ENCODE measurements at regions not wholly inside any gene's neighbourhood (a gene's known extent, or its start where the extent isn't known, plus 50 kb on each side); places are given as distances from the start of the nearest gene placed in this dataset.
"Not testable (repeated sequence)": the region's sequence is repeated elsewhere in the genome, so short reads cannot be mapped to it uniquely, and the experiment has no call there.

DNA sequence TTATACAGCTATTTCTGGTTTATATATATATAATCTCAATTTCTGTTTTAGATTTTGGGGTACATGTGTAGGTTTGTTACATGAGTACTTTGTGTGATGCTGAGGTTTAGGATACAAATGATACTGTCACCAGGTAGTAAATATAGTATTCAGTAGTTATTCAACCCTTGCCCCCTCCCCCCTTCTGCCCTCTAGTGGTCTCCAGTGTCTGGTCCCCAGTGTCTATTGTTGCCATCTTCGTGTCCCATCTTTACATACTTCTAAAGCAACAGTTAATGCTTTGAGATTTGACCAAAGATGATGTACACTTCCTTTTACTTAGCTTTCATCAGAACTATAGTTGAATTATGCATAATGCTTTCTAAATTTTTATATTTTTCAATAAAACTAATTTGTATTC is 1623.4 kb upstream of the PRR20A start:
- DNase-seq, result no peak

DNA sequence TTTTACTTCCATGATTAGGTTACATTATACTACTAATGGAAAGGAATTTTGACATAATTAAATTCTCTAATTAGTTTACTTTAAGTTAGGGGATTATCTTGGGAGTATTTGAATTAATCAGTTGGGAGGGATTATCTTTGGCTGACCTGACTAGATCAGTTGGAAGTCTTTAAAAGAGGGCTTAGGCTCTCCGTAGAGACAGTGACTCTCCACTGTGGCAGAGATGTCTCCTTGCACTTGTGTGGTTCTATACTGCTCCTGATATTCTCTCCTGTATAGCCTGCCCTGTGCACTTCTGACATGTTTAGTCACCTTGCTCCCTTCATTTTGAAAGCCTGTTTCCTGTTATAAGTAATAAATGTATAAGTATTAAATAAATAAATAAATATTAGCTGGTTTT is 1612.3 kb upstream of the PRR20A start:
- no peak for DNase-seq

- no peak for DNase-seq
These were observed 1606.4 kb upstream of the PRR20A start for GRCh38 chr13:55534306-55534705.

- no peak for DNase-seq
These were observed 1602.3 kb upstream of the PRR20A start for GRCh38 chr13:55538424-55538823.

DNA sequence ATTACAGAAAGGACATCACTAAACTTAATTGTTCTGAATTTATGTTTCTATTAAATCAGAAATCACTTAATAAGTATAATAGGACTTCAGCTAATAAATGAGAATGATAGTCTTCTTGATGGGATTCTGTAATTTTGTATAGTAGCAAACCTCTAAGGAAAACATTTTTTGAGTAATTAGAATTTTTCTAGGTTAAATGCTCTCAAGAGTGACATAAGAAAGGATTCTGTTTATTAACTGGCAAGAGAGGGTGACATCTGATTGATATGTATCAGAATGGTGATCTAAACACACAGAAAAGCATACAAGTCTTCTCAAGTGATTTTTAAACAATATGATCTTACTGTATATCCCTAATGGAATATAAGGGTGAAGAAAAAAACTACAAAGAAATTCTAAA is 1597.7 kb upstream of the PRR20A start:
- DNase-seq, result no peak

DNA sequence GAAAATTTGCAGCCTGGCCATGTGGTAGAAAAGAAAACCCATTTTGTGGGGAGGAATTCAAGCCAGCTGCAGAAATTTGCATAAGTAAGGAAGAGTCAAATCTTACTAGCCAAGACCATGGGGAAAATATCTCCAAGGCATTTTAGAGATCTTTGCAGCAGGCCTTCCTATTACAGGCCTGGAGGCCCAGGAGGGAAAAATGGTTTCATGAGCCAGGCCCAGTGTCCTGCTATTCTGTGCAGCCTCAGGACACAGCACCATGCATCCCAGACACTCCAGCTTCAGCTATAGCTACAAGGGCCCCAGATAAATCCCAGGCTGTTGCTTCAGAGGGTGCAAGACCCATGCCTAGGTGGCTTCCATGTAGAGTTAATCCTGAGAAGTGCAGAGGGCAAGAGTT is 1590.1 kb upstream of the PRR20A start:
- no peak for DNase-seq

GRCh38 chr13:55553701-55554100 is 1587.0 kb upstream of the PRR20A start:
- peak; percentile 92 for DNase-seq

GRCh38 chr13:55554741-55555140 is 1586.0 kb upstream of the PRR20A start:
- DNase-seq, result no peak

- no peak for DNase-seq
These were observed 1580.4 kb upstream of the PRR20A start for GRCh38 chr13:55560331-55560730.

- no peak for DNase-seq
These were observed 1577.5 kb upstream of the PRR20A start for GRCh38 chr13:55563267-55563666.

DNA sequence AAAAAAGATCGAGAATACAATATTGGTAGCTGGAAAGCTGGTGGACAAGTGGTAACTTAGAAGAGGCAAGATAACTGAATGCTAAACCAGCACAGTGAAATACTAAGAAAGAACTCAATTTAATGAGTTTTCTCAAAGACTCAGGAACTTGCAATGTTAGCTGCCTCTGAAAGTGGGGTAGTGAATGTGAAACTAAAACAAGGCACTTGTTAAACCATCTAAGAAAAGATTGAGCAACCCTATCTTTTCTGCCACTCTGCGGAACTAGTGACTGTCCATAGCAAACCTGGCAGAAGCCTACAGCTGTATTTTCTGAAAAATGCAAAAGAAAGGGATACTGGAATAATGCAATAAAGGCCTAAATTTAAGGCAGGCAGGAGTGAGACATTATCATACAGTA is 1574.4 kb upstream of the PRR20A start:
- no peak for DNase-seq

DNA sequence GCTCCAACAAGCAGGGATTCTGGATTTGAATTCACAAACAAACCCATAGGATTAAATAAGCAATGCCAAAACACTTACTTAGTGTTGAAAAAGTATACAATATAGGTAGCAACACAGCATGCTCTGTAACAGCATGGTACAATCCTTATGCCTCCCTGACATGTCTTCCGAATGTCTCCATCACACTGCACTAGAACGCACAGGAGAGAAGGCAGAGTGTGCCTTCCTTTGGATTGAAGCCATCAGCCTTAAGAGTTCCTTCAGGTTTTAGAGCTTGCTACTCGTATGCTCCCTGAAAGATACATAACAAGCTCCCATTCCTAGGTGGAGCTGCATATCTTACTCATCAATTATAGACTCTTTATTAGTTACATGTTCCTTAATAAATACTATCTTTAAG is 1573.9 kb upstream of the PRR20A start:
- DNase-seq, result no peak

DNA sequence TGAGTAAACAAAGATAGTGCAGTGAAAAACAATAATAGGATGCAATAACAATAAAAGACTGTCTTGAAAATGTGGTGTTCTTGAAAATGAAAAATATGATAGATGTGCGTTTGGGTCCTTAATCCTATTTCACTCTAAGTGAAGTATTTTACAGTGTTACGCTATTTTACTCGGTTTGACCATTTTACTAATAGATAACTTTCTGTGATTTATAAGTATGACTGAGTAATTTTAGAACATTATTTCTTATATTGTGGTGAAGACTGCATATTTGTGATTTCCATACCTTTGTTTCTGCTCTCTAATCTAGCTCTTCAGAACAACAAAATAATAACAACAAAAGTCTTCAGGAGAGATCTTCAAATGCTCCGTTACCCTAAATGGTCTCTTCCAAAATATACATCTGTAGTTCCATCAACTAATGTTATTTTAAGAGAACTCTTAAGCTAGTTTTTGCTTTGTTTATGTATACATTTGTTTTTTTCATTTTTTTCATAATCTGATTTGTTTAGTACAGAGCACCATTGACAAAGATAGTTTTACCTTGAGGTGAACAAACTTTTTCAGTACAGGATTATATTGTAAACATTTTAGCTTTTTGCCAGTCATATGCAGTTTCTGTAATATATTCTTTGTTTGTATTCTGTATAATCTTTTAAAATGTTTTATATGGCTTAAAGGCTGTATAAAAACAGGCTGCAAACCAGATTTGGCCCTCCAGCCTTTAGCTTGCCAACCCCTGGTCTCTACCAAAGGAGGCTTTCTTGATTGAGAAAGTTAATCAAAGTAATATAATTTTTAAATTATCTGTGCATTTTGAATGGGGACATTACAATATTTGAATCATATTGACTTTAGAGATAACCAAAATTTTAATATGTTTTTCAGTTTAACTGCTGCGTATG is 1572.7 kb upstream of the PRR20A start:
- DNase-seq, result no peak

DNA sequence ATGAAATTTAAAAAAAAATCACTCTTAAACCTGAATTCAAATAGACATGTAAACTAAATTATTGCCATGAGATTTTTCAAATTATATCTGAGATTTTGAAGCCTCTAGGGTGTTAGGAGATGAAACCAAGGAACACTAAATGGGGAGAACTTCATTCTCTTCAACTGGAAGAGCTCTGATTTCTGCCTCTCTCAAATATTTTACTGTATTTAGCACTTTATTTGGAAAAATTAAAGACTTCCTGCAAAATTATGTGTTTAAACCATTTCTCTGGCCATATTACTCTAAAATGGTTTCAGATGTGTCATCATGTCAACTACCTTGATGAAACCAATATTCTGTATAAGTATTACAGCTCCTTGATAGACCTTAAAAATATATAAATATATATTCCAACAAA is 1571.6 kb upstream of the PRR20A start:
- no peak for DNase-seq

- DNase-seq, result no peak
These were observed 1571.2 kb upstream of the PRR20A start for GRCh38 chr13:55569514-55569913.

DNA sequence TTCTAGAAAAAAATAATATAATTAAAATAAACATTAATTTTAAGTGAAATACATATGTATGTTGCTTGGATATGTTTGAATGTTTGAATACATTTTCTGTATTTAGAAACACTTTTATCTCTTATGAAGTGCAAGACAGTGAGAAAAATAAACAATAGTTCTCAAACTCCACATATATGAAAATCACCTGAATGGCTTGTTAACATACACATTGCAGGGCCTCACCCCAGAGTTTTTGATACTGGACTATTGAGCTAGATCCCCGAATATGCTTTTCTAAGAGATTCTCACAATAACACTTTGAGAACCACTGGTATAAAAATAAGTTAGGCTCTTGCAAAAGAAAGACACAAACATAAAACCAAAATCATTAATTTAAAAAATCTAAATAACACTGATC is 1570.3 kb upstream of the PRR20A start:
- DNase-seq, result no peak

DNA sequence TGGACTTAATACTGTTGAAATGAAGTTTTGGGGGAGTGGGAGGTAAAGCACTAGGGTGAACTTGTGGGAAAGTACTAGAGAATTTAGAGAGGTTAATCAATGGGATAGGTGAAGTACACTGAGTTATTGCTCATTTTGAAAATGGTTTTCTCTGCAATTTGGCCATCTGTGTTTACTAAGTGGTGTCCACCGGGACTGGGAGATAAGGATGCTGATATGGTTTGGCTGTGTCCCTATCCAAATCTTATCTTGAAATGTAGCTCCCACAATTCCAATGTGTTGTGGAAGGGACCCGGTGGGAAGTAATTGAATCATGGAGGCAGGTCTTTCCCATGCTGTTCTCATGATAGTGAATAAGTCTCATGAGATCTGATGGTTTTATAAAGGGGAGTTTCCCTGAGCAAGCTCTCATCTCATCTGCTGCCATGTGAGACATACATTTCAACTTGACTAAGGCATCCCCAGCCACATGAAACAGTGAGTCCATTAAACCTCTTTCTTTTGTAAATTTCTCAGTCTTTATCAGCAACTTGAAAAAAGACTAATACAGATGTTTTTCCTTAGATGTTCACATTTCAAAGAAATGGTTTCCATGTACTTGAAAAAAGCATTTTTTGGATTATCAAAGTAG is 1569.4 kb upstream of the PRR20A start:
- no peak for DNase-seq

GRCh38 chr13:55572408-55572807 is 1568.3 kb upstream of the PRR20A start:
- DNase-seq, result no peak

DNA sequence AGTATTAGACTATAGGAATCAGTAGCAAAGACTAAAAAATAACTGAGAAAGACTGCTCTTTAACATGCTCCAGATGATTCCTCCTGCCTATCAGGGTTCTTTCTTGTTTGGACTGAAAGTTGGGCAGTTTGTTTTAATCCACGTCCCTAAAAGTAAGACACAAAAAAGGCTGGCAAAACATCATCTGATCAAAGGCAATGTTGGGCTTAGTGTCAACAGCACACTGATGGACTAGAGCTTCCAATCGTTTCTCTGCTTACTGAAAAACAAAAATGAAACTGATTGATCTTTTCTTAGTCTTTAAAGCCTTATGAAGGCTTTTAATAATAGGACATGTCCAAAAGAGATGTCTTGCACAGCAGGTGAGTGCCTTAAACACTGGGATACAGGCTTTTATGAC is 1567.9 kb upstream of the PRR20A start:
- no peak for DNase-seq

DNA sequence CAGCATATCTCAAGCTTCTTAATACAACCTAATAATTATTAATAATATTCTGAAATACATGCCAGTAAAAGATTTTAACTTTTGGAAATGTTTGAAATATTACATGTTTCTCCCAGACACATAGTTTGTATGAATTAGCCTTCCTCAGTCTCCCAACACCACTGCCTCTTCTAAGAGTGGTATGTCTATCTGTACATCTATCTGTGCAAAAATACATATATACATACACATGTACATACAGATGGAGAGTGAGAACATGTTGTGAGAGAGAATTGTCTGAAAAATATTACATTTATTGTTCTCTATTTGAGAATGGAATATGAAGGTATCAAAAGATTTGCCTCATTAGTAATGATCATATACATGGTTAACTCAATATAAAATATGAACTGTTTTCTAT is 1567.2 kb upstream of the PRR20A start:
- no peak for DNase-seq

GRCh38 chr13:55576389-55576788 is 1564.3 kb upstream of the PRR20A start:
- DNase-seq, result no peak

DNA sequence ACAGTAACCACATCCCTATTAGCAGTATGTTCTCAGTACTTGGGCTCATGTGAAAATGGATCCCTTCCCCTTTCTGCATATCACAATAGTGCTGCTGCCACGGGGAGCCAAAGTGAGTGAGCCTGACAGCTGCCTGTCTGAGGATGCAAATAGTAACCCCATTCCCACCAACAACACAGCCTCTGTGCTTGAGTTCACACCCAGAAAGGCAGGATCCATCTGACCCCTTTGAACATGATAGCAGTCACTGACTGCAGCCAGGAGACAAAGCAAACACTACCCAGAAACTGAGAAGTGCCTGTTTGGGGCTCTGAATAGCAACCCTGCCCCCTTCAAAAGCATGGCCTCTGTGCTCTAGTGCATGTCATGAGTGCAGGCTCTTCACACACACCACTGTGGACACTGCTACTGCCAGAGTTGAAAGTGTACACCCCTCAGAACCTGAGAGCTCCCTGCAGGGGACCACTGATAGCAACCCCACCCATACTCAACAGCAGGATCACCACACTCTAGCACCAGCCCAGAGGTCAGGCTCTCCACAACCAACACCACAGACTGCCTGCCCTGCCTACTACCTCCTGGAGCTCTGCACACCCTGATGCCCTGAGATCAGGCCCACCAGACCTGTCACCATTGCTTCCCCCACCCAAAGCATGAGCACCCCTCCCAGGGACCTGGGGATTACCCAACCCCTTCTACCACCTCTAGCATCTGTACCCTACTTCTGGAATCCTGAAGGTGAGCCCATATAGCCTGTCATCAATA is 1563.5 kb upstream of the PRR20A start:
- DNase-seq, result no peak

DNA sequence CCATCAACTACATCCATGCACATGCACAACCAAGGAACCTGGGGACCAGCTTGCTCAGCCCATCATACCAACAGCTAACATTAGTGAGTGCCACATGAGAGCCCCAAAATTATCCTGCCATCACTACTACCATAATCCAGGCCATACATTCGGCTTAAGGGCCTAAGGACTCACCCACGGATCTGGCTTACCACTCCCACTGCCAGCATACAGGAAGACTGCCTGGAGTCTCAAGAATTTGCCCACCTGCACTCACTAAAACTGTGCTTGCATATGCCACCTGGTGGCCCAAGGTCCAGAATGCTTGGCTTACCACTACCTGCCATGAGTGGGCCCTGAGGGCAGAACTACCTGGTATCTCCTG is 1562.9 kb upstream of the PRR20A start:
- DNase-seq, result no peak

- DNase-seq, result not testable (repeated sequence)
These were observed 1558.4 kb upstream of the PRR20A start for GRCh38 chr13:55582294-55582693.

All from NCI-H446 treated with DMSO at 0.1 percent for 48 hours (cell line).